Fibroblast of villous mesenchyme (primary cell): ENCODE measurements at regions not wholly inside any gene's neighbourhood (a gene's known extent, or its start where the extent isn't known, plus 50 kb on each side); places are given as distances from the start of the nearest gene placed in this dataset.

ENCODE experiments used
- DNase-seq: peaks from one replicate; pipeline ENCODE4 v3.0.0-alpha.2; 2010; ENCODE audit warnings: low read depth
- H3K4me3 ChIP-seq: 2 replicates; pipeline ENCODE4 v1.5.1; 2011; ENCODE audit warnings: low read depth, mild to moderate bottlenecking, low read length
- CTCF ChIP-seq: IDR thresholded peaks from 2 replicates; pipeline ENCODE4 v1.5.1; 2012; ENCODE audit warnings: low read depth, mild to moderate bottlenecking, low read length; ENCODE audit not compliant: insufficient read depth

- no peak for TF ChIP-seq CTCF
Measured at GRCh38 chr3:3693593-3693992, 105.6 kb upstream of the LRRN1 start.

GRCh38 chr3:3689601-3690375 is 109.4 kb upstream of the LRRN1 start:
- no peak overlapping the region for H3K4me3 ChIP-seq
- TF ChIP-seq CTCF: no peak
- DNase-seq: no peak

More at GRCh38 chr3:3693593-3693992, 105.6 kb upstream of the LRRN1 start:
- DNase-seq: no peak
- no peak overlapping the region for H3K4me3 ChIP-seq

GRCh38 chr3:3686907-3687648 is 112.2 kb upstream of the LRRN1 start:
- no peak overlapping the region for H3K4me3 ChIP-seq
- no peak for DNase-seq
- no peak for TF ChIP-seq CTCF

GRCh38 chr3:3685721-3686120 is 113.5 kb upstream of the LRRN1 start:
- H3K4me3 ChIP-seq: no peak overlapping the region
- no peak for TF ChIP-seq CTCF
- DNase-seq: no peak

- no peak for DNase-seq
- TF ChIP-seq CTCF: no peak
- H3K4me3 ChIP-seq: no peak overlapping the region
Measured at GRCh38 chr3:3683261-3683660, 116.0 kb upstream of the LRRN1 start.

GRCh38 chr3:3675801-3676200 is 123.4 kb upstream of the LRRN1 start:
- no peak for TF ChIP-seq CTCF
- H3K4me3 ChIP-seq: no peak overlapping the region
- no peak for DNase-seq
